Activated CD4-positive, alpha-beta T cell treated with anti-CD3 and anti-CD28 coated beads, Interleukin-2, amount 50 U/mL, for 4 hours (primary cell): ENCODE measurements at regions not wholly inside any gene's neighbourhood (a gene's known extent, or its start where the extent isn't known, plus 50 kb on each side); places are given as distances from the start of the nearest gene placed in this dataset.
"Not testable (repeated sequence)": the region's sequence is repeated elsewhere in the genome, so short reads cannot be mapped to it uniquely, and the experiment has no call there.

ENCODE experiments used
- DNase-seq, 2 experiments: peaks; one replicate each; pipeline ENCODE4 v3.0.0-alpha.2; 2020

GRCh38 chr6:155883741-155884140 is 428.1 kb upstream of the NOX3 start:
- no peak for DNase-seq

GRCh38 chr6:155883334-155883731 is 427.7 kb upstream of the NOX3 start:
- no peak for DNase-seq

- no peak for DNase-seq
These were observed 427.1 kb upstream of the NOX3 start for GRCh38 chr6:155882527-155883333.

- no peak for DNase-seq
These were observed 426.3 kb upstream of the NOX3 start for GRCh38 chr6:155881826-155882526.

- DNase-seq, result no peak
These were observed 425.3 kb upstream of the NOX3 start for GRCh38 chr6:155880900-155881299.

- DNase-seq, result no peak
These were observed 417.3 kb upstream of the NOX3 start for GRCh38 chr6:155872961-155873360.

- DNase-seq, result no peak
These were observed 412.0 kb upstream of the NOX3 start for GRCh38 chr6:155867682-155868081.

GRCh38 chr6:155866676-155867390 is 411.2 kb upstream of the NOX3 start:
- DNase-seq, result not testable (repeated sequence)

- DNase-seq, result no peak
These were observed 406.2 kb upstream of the NOX3 start for GRCh38 chr6:155861821-155862220.

- not testable (repeated sequence) for DNase-seq
These were observed 403.3 kb upstream of the NOX3 start for GRCh38 chr6:155858906-155859305.

GRCh38 chr6:155854787-155855186 is 399.1 kb upstream of the NOX3 start:
- DNase-seq, result no peak

- no peak for DNase-seq
These were observed 397.4 kb upstream of the NOX3 start for GRCh38 chr6:155853011-155853410.

- no peak for DNase-seq
These were observed 394.8 kb upstream of the NOX3 start for GRCh38 chr6:155850408-155850841.

- no peak for DNase-seq
These were observed 392.1 kb upstream of the NOX3 start for GRCh38 chr6:155847711-155848110.

GRCh38 chr6:155837474-155837873 is 381.8 kb upstream of the NOX3 start:
- no peak for DNase-seq

- no peak for DNase-seq
These were observed 377.0 kb upstream of the NOX3 start for GRCh38 chr6:155832596-155832995.

GRCh38 chr6:155830531-155830930 is 374.9 kb upstream of the NOX3 start:
- DNase-seq, result no peak

- no peak for DNase-seq
These were observed 374.0 kb upstream of the NOX3 start for GRCh38 chr6:155829646-155830045.

- no peak for DNase-seq
These were observed 373.4 kb upstream of the NOX3 start for GRCh38 chr6:155828989-155829388.

GRCh38 chr6:155818698-155819097 is 363.1 kb upstream of the NOX3 start:
- DNase-seq, result no peak

- no peak for DNase-seq
These were observed 357.9 kb upstream of the NOX3 start for GRCh38 chr6:155813548-155813947.

- DNase-seq, result no peak
These were observed 351.6 kb upstream of the NOX3 start for GRCh38 chr6:155807243-155807642.

GRCh38 chr6:155801046-155801445 is 345.4 kb upstream of the NOX3 start:
- DNase-seq, result no peak

- DNase-seq, result not testable (repeated sequence)
These were observed 343.2 kb upstream of the NOX3 start for GRCh38 chr6:155798876-155799275.
